IPS-20b (cell line): ENCODE measurements at regions not wholly inside any gene's neighbourhood (a gene's known extent, or its start where the extent isn't known, plus 50 kb on each side); places are given as distances from the start of the nearest gene placed in this dataset.

Experiments used
- H3K27ac ChIP-seq: one replicate; pipeline ENCODE4 v1.5.1; 2013; ENCODE audit warnings: low read length
- H3K27me3 ChIP-seq: 2 replicates; pipeline ENCODE4 v1.6.1; 2013; ENCODE audit warnings: mild to moderate bottlenecking, low read length, inconsistent platforms; ENCODE audit not compliant: insufficient read depth
- H3K36me3 ChIP-seq: 2 replicates; pipeline ENCODE4 v1.6.1; 2013; ENCODE audit warnings: low read depth, mild to moderate bottlenecking, inconsistent platforms, low read length, moderate library complexity; ENCODE audit not compliant: insufficient read depth
- H3K4me1 ChIP-seq: 2 replicates; pipeline ENCODE4 v1.6.1; 2013; ENCODE audit warnings: mild to moderate bottlenecking, control low read depth, inconsistent platforms, low read length, moderate library complexity; ENCODE audit not compliant: insufficient read depth
- H3K4me3 ChIP-seq: 2 replicates; pipeline ENCODE4 v1.5.1; 2013; ENCODE audit warnings: mild to moderate bottlenecking, low read length, inconsistent platforms
- H3K9ac ChIP-seq: 2 replicates; pipeline ENCODE4 v1.6.1; 2013; ENCODE audit warnings: low read depth, mild to moderate bottlenecking, inconsistent platforms, low read length, moderate library complexity
- H3K9me3 ChIP-seq: 2 replicates; pipeline ENCODE4 v1.6.1; 2013; ENCODE audit warnings: mild to moderate bottlenecking, low read depth, low read length, inconsistent platforms; ENCODE audit not compliant: insufficient read depth

DNA sequence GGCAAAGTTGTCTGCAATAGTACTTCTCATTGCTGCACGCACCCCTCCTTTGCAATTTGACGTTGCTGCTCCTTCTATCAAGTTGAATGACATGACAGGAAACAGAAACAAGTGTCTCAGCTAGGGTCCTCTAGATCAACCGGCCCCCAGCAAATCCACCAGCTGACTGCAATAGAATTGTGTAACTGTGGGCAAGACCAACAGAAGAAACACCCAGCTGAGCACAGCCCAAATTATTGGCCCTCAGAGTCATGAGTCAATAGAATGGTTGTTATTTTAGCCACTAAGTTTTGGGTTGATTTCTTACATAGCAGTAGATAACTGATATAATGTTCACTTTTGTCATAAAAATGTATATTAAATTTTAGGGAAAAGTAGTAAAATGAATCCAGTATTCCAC, 202.7 kb downstream of the MAFB start:
- no peaks in the 10 kb centered on the region for H3K9me3 ChIP-seq
- H3K4me3 ChIP-seq = no peak overlapping the region
- no peak overlapping the region for H3K27ac ChIP-seq
- no peaks in the 10 kb centered on the region for H3K27me3 ChIP-seq
- no peaks in the 10 kb centered on the region for H3K36me3 ChIP-seq
- H3K4me1 ChIP-seq = no peaks in the 10 kb centered on the region
- no peak overlapping the region for H3K9ac ChIP-seq

DNA sequence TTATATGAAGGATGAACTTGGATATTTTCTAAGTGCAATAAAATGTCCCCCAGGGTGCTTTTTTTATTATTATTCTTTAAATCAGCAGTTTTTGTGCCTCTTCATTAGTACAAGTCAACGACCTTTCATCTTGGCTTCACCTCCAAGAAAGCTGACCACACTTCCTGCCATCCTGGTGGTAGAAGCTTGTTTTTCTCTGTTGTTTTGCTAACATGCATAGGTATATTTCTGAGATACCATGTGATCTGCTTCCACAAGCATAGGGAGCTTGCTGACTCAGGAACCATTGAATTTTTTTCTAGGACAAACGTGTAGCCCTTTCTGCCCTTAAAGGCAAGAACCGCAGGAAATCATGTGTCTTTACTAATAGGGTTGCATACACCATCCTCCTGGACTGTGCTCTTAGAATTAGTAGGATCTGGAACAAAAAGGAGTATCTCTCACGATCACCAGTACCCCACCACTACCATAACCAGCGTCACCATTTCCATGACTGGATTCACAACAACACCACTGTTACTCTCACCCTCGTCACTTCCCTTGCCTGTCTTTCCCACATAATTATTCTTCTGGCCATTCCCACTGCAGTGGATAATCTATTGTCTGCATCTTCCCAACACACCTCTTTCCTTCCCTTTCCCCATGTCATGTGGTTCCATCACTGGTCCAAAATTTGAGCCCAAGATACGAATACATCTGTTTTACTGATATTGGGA, 207.1 kb downstream of the MAFB start:
- no peaks in the 10 kb centered on the region for H3K27me3 ChIP-seq
- H3K27ac ChIP-seq = no peak overlapping the region
- H3K4me3 ChIP-seq = no peak overlapping the region
- H3K36me3 ChIP-seq = no peaks in the 10 kb centered on the region
- H3K9ac ChIP-seq = no peak overlapping the region
- no peaks in the 10 kb centered on the region for H3K4me1 ChIP-seq
- no peaks in the 10 kb centered on the region for H3K9me3 ChIP-seq

DNA sequence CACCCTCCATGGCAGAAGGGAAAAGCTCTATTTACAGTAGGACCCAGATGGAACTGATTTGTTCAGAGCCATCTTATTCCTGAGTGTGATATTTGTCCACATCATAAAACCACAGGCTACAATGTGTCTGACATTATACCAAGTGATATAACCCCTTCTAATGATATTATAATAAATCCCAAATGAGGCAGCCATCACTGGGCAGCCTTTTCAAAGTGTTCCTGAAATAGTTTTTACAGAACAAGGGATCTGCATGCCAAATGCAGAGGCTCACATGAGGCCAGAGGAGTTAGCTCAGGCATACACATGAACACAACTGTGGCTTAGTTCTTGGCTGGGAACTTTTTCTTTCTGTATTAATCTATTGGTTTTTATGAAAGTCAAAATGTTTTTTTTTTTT, 207.7 kb downstream of the MAFB start:
- H3K4me1 ChIP-seq = no peaks in the 10 kb centered on the region
- no peaks in the 10 kb centered on the region for H3K27me3 ChIP-seq
- no peak overlapping the region for H3K4me3 ChIP-seq
- no peaks in the 10 kb centered on the region for H3K36me3 ChIP-seq
- no peak overlapping the region for H3K27ac ChIP-seq
- H3K9me3 ChIP-seq = no peaks in the 10 kb centered on the region
- H3K9ac ChIP-seq = no peak overlapping the region

DNA sequence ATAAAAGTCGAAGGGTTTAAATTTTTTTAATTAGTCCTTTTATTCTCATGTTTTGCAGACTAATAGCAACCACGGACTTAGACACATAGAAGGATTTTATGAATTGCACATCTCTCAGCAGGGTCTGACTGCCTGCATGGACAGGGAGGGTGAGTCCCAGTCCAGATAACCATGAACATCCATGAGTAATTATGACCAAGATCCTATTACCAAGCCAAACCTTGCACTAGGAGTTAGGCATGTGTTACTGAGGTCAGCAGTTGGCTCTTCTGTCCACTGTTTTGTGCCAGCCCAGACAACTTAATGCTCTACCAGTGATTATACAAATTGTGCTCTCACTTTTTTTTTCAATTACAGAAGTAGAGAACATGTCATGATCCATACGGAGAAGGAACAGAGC, 211.2 kb downstream of the MAFB start:
- Histone ChIP-seq H3K36me3 (no peaks in the 10 kb centered on the region), H3K27ac (no peak overlapping the region), H3K9ac (no peak overlapping the region), H3K27me3 (no peaks in the 10 kb centered on the region), H3K4me1 (no peaks in the 10 kb centered on the region), H3K4me3 (no peak overlapping the region), H3K9me3 (no peaks in the 10 kb centered on the region)

DNA sequence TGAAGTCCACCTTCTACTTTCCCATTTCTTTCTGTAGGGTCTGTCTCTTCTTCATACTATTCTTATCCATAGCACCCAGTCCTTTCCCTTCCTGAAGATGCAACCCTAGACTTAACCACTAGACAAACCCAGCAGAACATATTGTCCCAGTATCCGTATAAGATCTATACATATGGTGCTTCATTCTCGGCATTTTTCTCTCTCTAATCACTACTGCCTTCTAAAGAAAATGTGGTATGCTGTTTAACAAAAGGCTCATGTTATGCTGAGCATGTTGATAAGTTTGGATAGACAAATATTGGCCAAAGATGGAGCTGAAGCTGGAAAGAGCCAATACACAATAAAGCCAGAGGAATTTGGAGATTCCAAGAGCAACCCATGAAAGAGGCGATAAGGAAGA, 212.6 kb downstream of the MAFB start:
- Histone ChIP-seq H3K27me3 (no peaks in the 10 kb centered on the region), H3K9ac (no peak overlapping the region), H3K36me3 (no peaks in the 10 kb centered on the region), H3K4me1 (no peaks in the 10 kb centered on the region), H3K4me3 (no peak overlapping the region), H3K27ac (no peak overlapping the region), H3K9me3 (no peaks in the 10 kb centered on the region)

DNA sequence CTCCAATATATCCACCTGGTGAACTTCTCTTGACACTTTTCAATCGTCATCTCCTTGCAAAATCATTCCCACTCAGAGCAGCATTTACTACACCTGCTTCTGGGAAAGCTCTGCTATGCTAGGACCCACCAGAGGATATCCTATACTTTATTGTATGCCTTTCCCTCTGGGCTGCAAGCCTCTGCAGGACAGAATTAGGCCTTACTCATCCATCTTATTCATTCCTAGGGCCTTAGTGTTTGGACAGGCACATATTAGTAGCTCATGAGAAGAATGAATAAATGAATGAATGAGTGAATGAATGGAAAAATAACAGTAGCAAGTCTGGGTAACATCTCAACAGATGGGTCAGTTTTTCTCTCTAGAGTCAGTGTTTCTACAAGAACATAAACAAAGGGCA, 216.1 kb downstream of the MAFB start:
- Histone ChIP-seq H3K4me3 (no peak overlapping the region), H3K9me3 (no peaks in the 10 kb centered on the region), H3K27ac (no peak overlapping the region), H3K9ac (no peak overlapping the region), H3K4me1 (no peaks in the 10 kb centered on the region), H3K36me3 (no peaks in the 10 kb centered on the region), H3K27me3 (no peaks in the 10 kb centered on the region)

DNA sequence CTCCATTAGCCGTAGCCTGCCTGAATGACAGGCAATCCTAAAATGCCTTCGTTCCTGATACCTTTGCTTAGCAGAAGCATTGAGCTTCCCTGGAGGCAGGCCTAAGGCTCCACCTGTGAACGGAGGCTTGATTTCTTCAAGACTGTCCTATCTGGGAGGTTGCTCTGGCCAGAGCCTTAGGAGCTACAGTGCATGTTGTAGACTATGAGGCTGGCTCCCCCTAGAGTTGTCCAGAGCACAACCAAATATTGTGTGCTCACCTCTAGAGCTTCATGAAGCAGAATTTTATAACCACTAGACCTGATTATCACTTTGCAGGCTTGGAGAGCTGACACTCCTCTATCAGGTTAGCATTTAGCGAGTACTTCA, 217.8 kb downstream of the MAFB start:
- H3K9ac ChIP-seq = no peak overlapping the region
- H3K27me3 ChIP-seq = no peaks in the 10 kb centered on the region
- no peaks in the 10 kb centered on the region for H3K9me3 ChIP-seq
- H3K36me3 ChIP-seq = no peaks in the 10 kb centered on the region
- no peaks in the 10 kb centered on the region for H3K4me1 ChIP-seq
- no peak overlapping the region for H3K4me3 ChIP-seq
- no peak overlapping the region for H3K27ac ChIP-seq

DNA sequence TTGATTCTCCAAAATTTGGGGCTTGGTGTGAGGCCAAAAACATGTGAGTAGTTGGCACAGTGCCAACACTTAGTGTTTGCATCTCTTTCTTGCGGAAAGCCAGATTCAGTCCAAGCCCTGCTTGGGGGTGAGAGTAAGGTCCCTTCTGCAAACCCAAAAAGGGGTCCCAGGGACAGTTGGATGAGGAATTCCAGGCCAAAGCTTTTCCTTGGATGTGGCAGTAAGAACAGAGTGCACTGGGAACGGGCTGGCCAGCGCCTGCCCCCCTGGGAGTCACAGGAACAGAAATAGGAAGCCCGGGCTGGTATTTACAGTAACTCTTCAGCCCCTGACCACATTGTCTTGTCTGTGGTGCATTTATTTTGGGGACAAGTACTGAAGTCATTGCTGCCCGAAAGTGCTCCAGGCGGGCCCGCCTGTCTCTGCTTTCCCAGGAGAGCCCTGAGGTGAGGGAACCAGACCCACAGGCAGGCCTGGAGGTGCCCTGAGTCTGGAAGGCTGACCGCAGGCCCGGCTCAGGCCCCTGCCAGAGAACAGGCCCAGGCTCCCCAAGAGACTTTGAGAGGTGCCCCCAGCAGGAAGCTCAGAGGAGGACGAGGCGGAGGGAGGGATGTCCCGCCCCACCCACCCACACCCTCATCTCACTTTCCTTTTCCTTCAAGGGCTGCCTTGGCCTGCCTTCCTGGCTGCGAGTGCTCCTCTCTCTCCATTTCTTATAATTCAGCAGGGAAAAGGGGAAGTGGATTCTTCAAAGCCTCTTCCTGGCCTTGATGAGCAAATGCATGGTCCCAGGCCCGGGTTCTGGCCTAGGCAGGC, 218.4 kb downstream of the MAFB start:
- Histone ChIP-seq H3K4me3 (no peak overlapping the region), H3K27ac (no peak overlapping the region), H3K4me1 (no peaks in the 10 kb centered on the region), H3K9ac (no peak overlapping the region), H3K9me3 (no peaks in the 10 kb centered on the region), H3K36me3 (no peaks in the 10 kb centered on the region), H3K27me3 (no peaks in the 10 kb centered on the region)

DNA sequence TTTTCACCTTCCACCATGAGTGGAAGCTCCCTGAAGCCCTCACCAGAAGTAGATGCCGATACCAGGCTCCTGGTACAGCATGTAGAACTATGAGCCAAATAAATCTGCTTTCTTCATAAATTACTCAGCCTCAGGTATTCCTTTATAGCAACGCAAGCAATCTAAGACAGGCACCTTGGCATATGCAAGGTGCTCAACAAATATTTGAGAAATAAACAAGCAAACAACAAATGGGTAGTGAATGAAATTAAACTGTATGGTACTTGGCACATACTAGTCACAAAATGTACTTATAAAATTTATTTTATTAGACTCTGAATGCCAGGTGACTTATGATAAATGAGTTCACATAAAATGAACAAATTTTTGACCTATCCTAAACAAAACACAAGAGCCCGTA, 220.3 kb downstream of the MAFB start:
- H3K4me1 ChIP-seq = no peaks in the 10 kb centered on the region
- H3K9ac ChIP-seq = no peak overlapping the region
- H3K9me3 ChIP-seq = no peaks in the 10 kb centered on the region
- H3K4me3 ChIP-seq = no peak overlapping the region
- H3K27ac ChIP-seq = no peak overlapping the region
- no peaks in the 10 kb centered on the region for H3K27me3 ChIP-seq
- H3K36me3 ChIP-seq = no peaks in the 10 kb centered on the region

DNA sequence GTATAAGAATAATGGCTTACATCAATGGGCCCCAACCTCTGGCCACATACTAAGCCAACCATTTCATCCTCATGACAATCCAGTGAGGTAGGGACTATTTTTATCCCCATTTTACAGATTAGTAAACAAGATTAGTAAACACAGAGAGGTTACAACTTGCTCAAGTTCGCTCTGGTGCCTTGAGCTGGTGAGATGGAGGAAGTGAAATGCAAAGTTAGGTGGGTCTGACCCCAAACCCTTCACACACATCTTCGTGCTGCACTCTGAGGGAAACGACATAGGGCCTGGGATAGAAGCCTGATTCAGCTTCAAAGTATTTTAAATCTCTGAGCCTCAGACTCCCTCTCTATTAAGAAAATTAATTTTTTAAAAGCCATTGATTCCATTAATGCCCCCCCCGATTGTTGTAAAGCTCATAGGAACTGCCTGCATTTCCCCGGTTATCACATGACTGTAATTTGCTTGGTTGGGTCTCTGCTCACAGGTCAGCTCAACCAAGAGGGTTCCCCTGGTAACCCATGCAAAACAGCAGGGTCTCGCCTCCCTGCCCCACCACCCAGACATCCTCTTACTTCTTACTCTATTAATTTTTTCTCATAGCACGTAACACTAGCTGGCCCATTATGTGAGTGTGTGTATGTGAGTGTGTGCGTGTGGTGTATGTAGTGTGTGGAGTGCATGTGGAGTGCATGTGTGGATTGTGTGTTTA, 221.2 kb downstream of the MAFB start:
- no peak overlapping the region for H3K9ac ChIP-seq
- no peaks in the 10 kb centered on the region for H3K27me3 ChIP-seq
- no peak overlapping the region for H3K4me3 ChIP-seq
- H3K27ac ChIP-seq = no peak overlapping the region
- H3K36me3 ChIP-seq = no peaks in the 10 kb centered on the region
- H3K4me1 ChIP-seq = no peaks in the 10 kb centered on the region
- H3K9me3 ChIP-seq = no peaks in the 10 kb centered on the region

DNA sequence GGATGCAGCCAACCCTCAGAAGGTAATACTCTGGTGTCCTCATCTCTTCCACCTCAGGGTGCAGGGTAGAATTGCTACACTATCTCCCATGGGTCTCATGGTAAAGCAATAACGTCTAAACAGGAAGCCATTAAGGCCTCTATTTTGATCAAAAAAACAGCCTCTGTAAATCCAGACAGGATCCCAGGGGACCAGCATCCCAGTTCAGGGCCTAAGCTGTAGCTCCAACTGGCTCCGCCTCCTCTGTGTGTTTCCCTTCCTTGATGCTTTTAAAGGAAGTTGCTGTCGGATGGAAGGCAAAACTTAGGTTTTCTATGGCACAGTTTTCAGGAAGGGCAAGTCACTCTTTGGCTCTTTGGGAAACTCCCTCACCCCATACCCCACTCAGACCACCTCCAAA, 222.0 kb downstream of the MAFB start:
- Histone ChIP-seq H3K4me1 (no peaks in the 10 kb centered on the region), H3K9ac (no peak overlapping the region), H3K9me3 (no peaks in the 10 kb centered on the region), H3K27ac (no peak overlapping the region), H3K36me3 (no peaks in the 10 kb centered on the region), H3K4me3 (no peak overlapping the region), H3K27me3 (no peaks in the 10 kb centered on the region)

DNA sequence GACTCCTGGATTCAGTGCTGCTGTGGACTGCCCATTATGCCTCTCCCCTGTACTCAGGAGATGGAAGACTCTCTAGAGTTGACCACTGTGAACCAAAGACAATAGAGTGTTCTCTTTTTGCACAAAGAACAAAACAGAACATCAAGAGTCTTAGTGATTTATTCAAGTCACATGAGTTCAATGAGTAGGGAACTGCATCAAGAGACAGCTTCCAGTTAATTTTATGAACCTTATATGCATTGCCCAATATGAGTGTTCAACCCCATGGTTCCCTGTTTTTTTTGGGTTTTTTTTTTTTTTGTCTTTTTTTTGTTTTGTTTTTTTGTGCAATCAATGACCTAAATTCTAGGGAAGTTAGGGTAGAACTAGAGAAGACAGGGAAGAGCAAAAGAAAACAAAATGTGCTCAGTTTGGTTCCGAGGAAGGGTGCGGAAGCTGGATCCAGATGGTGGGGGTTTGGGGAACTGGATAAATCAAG, 224.3 kb downstream of the MAFB start:
- H3K9ac ChIP-seq = no peak overlapping the region
- H3K9me3 ChIP-seq = no peaks in the 10 kb centered on the region
- no peaks in the 10 kb centered on the region for H3K27me3 ChIP-seq
- no peaks in the 10 kb centered on the region for H3K4me1 ChIP-seq
- H3K27ac ChIP-seq = no peak overlapping the region
- no peaks in the 10 kb centered on the region for H3K36me3 ChIP-seq
- H3K4me3 ChIP-seq = no peak overlapping the region
